ENCODE measurements at regions not wholly inside any gene's neighbourhood (a gene's known extent, or its start where the extent isn't known, plus 50 kb on each side); places are given as distances from the start of the nearest gene placed in this dataset.

DNA sequence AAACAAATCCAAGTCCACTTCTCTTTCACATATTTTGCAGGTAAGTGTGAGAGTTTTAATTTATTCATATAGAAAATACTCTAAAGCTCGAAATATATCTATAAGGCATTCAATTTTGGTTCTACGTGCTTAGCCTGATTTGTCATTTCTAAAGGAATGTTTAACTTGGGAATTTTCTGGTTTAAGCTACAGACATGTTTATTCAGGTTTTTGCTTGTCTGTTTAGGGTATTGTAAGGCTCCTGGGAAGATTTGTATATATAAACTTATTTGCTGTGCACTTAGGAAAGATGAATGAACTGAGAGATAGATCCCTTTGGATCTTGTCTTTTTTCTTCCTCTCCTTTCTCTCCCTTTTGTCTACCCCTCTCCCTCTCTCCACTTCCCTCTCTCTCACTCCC lies 185.9 kb upstream of the NEIL3 start:
- no peak overlapping the region for H3K4me3 Mint-ChIP-seq
- TF ChIP-seq, protein P1, sequence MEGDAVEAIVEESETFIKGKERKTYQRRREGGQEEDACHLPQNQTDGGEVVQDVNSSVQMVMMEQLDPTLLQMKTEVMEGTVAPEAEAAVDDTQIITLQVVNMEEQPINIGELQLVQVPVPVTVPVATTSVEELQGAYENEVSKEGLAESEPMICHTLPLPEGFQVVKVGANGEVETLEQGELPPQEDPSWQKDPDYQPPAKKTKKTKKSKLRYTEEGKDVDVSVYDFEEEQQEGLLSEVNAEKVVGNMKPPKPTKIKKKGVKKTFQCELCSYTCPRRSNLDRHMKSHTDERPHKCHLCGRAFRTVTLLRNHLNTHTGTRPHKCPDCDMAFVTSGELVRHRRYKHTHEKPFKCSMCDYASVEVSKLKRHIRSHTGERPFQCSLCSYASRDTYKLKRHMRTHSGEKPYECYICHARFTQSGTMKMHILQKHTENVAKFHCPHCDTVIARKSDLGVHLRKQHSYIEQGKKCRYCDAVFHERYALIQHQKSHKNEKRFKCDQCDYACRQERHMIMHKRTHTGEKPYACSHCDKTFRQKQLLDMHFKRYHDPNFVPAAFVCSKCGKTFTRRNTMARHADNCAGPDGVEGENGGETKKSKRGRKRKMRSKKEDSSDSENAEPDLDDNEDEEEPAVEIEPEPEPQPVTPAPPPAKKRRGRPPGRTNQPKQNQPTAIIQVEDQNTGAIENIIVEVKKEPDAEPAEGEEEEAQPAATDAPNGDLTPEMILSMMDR (IDR thresholded peaks at IDR 0.05) = no peak
- H3K27ac Mint-ChIP-seq = no peak overlapping the region
- peaks cover 25% of the 10 kb centered on the region for H3K9me3 Mint-ChIP-seq
- no peaks in the 10 kb centered on the region for H3K27me3 Mint-ChIP-seq (ENCODE audit: low read depth, poor library complexity)
- DNase-seq = no peak
- H3K4me1 Mint-ChIP-seq = no peaks in the 10 kb centered on the region
- no peaks in the 10 kb centered on the region for H3K36me3 Mint-ChIP-seq (ENCODE audit: low read depth)

GRCh38 chr4:177124349-177125064 lies 185.2 kb upstream of the NEIL3 start:
- TF ChIP-seq, protein P1 (IDR thresholded peaks at IDR 0.05) = no peak
- no peak overlapping the region for H3K4me3 Mint-ChIP-seq
- no peak for DNase-seq
- H3K4me1 Mint-ChIP-seq = no peaks in the 10 kb centered on the region
- no peaks in the 10 kb centered on the region for H3K36me3 Mint-ChIP-seq (ENCODE audit: low read depth)
- peaks cover 28% of the 10 kb centered on the region for H3K9me3 Mint-ChIP-seq
- H3K27me3 Mint-ChIP-seq (ENCODE audit: low read depth, poor library complexity) = no peaks in the 10 kb centered on the region
- no peak overlapping the region for H3K27ac Mint-ChIP-seq

- H3K4me1 Mint-ChIP-seq = no peaks in the 10 kb centered on the region
- no peak overlapping the region for H3K27ac Mint-ChIP-seq
- H3K27me3 Mint-ChIP-seq (ENCODE audit: low read depth, poor library complexity) = no peaks in the 10 kb centered on the region
- TF ChIP-seq, protein P1 (IDR thresholded peaks at IDR 0.05) = no peak
- DNase-seq = no peak
- H3K4me3 Mint-ChIP-seq = no peak overlapping the region
- no peaks in the 10 kb centered on the region for H3K36me3 Mint-ChIP-seq (ENCODE audit: low read depth)
- peaks cover 23% of the 10 kb centered on the region for H3K9me3 Mint-ChIP-seq
Measured at GRCh38 chr4:177125656-177126055, 184.0 kb upstream of the NEIL3 start.

DNA sequence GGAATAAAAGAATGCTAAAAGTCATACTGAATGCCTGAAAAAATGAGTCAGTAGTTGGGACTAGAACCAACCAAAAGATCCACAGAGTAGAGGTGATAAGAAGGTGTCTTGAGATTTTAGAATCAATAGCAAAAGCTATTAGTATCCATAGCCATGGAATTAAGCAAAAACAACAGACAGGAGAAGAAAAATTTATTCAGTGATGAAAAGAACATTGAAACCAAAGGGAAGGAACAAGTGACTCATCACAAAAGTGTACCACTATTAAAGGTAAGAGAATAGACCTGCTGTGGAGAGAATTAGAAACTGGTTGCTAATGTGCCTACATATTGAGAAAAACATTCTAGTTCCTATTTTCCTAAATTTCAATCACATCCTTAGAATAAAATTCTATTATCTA lies 182.0 kb upstream of the NEIL3 start:
- TF ChIP-seq, protein P1 (IDR thresholded peaks at IDR 0.05) = no peak
- no peaks in the 10 kb centered on the region for H3K36me3 Mint-ChIP-seq (ENCODE audit: low read depth)
- no peaks in the 10 kb centered on the region for H3K27me3 Mint-ChIP-seq (ENCODE audit: low read depth, poor library complexity)
- H3K4me1 Mint-ChIP-seq = no peaks in the 10 kb centered on the region
- no peak for DNase-seq
- H3K27ac Mint-ChIP-seq = no peak overlapping the region
- H3K4me3 Mint-ChIP-seq = no peak overlapping the region
- peaks cover 17% of the 10 kb centered on the region for H3K9me3 Mint-ChIP-seq

GRCh38 chr4:177128306-177128705 lies 181.4 kb upstream of the NEIL3 start:
- H3K36me3 Mint-ChIP-seq (ENCODE audit: low read depth) = no peaks in the 10 kb centered on the region
- no peak overlapping the region for H3K4me3 Mint-ChIP-seq
- TF ChIP-seq, protein P1 (IDR thresholded peaks at IDR 0.05) = no peak
- no peak overlapping the region for H3K27ac Mint-ChIP-seq
- H3K4me1 Mint-ChIP-seq = no peaks in the 10 kb centered on the region
- H3K9me3 Mint-ChIP-seq = peaks cover 17% of the 10 kb centered on the region
- H3K27me3 Mint-ChIP-seq (ENCODE audit: low read depth, poor library complexity) = no peaks in the 10 kb centered on the region
- no peak for DNase-seq

DNA sequence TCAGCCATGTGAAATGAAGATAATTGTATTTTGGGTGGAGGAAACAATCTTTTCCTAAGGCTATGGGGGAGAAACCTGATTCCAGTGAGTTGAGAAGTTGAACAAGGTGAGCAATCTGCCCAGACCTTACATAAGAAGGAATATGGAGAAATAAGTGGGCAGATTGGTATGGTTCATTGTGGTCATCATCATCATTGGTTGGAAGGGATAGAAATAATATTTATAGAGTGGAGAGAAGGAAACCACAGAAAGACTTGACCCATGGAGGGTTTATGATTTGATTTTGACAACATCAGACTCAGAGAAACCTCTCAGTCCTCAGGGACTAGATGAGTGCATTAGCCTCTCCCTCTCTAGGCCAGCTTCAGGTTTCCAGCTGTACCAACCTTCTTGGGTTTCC lies 177.9 kb upstream of the NEIL3 start:
- no peak for DNase-seq
- no peak overlapping the region for H3K27ac Mint-ChIP-seq
- H3K36me3 Mint-ChIP-seq (ENCODE audit: low read depth) = no peaks in the 10 kb centered on the region
- peaks cover 25% of the 10 kb centered on the region for H3K9me3 Mint-ChIP-seq
- TF ChIP-seq, protein P1 (IDR thresholded peaks at IDR 0.05) = no peak
- no peak overlapping the region for H3K4me3 Mint-ChIP-seq
- H3K27me3 Mint-ChIP-seq (ENCODE audit: low read depth, poor library complexity) = peaks cover 3% of the 10 kb centered on the region
- no peaks in the 10 kb centered on the region for H3K4me1 Mint-ChIP-seq

Data from nephron progenitor cell (in vitro differentiated cells).